LNCaP clone FGC (cell line): ENCODE measurements at regions not wholly inside any gene's neighbourhood (a gene's known extent, or its start where the extent isn't known, plus 50 kb on each side); places are given as distances from the start of the nearest gene placed in this dataset.

Experiments used
- DNase-seq: peaks from one replicate; pipeline ENCODE4 v3.0.0-alpha.2; 2011; ENCODE audit warnings: low read depth
- H3K4me3 ChIP-seq: 2 replicates; pipeline ENCODE4 v1.5.1; 2011; ENCODE audit warnings: mild to moderate bottlenecking, low read depth, low read length, control low read depth
- CTCF ChIP-seq: IDR thresholded peaks from 2 replicates; pipeline ENCODE4 v1.5.1; 2012; ENCODE audit warnings: mild to moderate bottlenecking; ENCODE audit not compliant: control insufficient read depth, insufficient read depth; ENCODE audit errors: extremely low read depth

GRCh38 chr5:96329289-96329688 is 103.8 kb downstream of the PCSK1 start:
- TF ChIP-seq CTCF = no peak
- H3K4me3 ChIP-seq = no peak overlapping the region
- DNase-seq = no peak

GRCh38 chr5:96327722-96328121 is 105.3 kb downstream of the PCSK1 start:
- TF ChIP-seq CTCF = no peak
- H3K4me3 ChIP-seq = no peak overlapping the region
- no peak for DNase-seq

GRCh38 chr5:96326902-96327301 is 106.1 kb downstream of the PCSK1 start:
- DNase-seq = no peak
- no peak for TF ChIP-seq CTCF
- H3K4me3 ChIP-seq = no peak overlapping the region

GRCh38 chr5:96324708-96325107 is 108.3 kb downstream of the PCSK1 start:
- H3K4me3 ChIP-seq = no peak overlapping the region
- no peak for TF ChIP-seq CTCF
- peak; percentile 80 for DNase-seq

- DNase-seq = no peak
- no peak for TF ChIP-seq CTCF
- no peak overlapping the region for H3K4me3 ChIP-seq
Observed at GRCh38 chr5:96322865-96323264, 110.2 kb downstream of the PCSK1 start.

GRCh38 chr5:96322217-96322616 is 110.8 kb downstream of the PCSK1 start:
- TF ChIP-seq CTCF = no peak
- no peak overlapping the region for H3K4me3 ChIP-seq
- DNase-seq = no peak

GRCh38 chr5:96321345-96321744 is 111.7 kb downstream of the PCSK1 start:
- no peak overlapping the region for H3K4me3 ChIP-seq
- DNase-seq = no peak
- TF ChIP-seq CTCF = no peak
